ENCODE measurements at regions not wholly inside any gene's neighbourhood (a gene's known extent, or its start where the extent isn't known, plus 50 kb on each side); places are given as distances from the start of the nearest gene placed in this dataset.

GRCh38 chr20:51118216-51118615 is 95.3 kb upstream of the KCNG1 start:
- TF ChIP-seq CTCF (IDR thresholded peaks at IDR 0.05) (no peak), RAD21 (IDR thresholded peaks at IDR 0.05; ENCODE audit: low read length) (no peak), FOSL2 (IDR thresholded peaks at IDR 0.05; ENCODE audit: borderline replicate concordance, low read depth) (no peak), REST (IDR thresholded peaks at IDR 0.05; ENCODE audit: low read depth, low read length) (no peak), RCOR1 (IDR thresholded peaks at IDR 0.05; ENCODE audit: low read length) (no peak), MXI1 (IDR thresholded peaks at IDR 0.05; ENCODE audit: low read depth, low read length) (no peak), CHD2 (IDR thresholded peaks at IDR 0.05; ENCODE audit: low read length, partially characterized antibody) (no peak), MAX (IDR thresholded peaks at IDR 0.05; ENCODE audit: low read depth) (no peak), EP300 (IDR thresholded peaks at IDR 0.05; ENCODE audit: borderline replicate concordance in 1 of 2, low read depth in 1 of 2, low read length in 1 of 2) (no peak)

Data from SK-N-SH (cell line).